ENCODE measurements at regions not wholly inside any gene's neighbourhood (a gene's known extent, or its start where the extent isn't known, plus 50 kb on each side); places are given as distances from the start of the nearest gene placed in this dataset.
A peak's percentile ranks its signal among the peaks of the same experiment; 100 is the strongest.

- Histone ChIP-seq H3K4me1 (ENCODE audit: control insufficient read depth, insufficient read depth, low read length) (no peaks in the 10 kb centered on the region), H3K27me3 (ENCODE audit: control insufficient read depth, insufficient read depth, low read length) (peaks cover 99% of the 10 kb centered on the region), H3K27ac (ENCODE audit: low read length) (no peak overlapping the region), H3K36me3 (ENCODE audit: control insufficient read depth, insufficient read depth, low read length) (no peaks in the 10 kb centered on the region), H3K4me3 (ENCODE audit: low read length) (no peak overlapping the region), H3K9me3 (ENCODE audit: control insufficient read depth, low read depth, low read length) (peaks cover 3% of the 10 kb centered on the region)
- WGBS (ENCODE audit: insufficient coverage, low lambda C conversion rate), result 25% methylated on average over 2 of the region's 12 CpGs
- no peak for DNase-seq
Measured at GRCh38 chr6:28768187-28768913, 155.4 kb downstream of the TRIM27 start.

- H3K36me3 ChIP-seq (ENCODE audit: control insufficient read depth, insufficient read depth, low read length), result no peaks in the 10 kb centered on the region
- H3K9me3 ChIP-seq (ENCODE audit: control insufficient read depth, low read depth, low read length), result no peaks in the 10 kb centered on the region
- WGBS (ENCODE audit: insufficient coverage, low lambda C conversion rate), result 7% methylated on average over 3 of the region's 20 CpGs
- no peak overlapping the region for H3K27ac ChIP-seq (ENCODE audit: low read length)
- peak in 1 of 2 donors; percentile 7 for DNase-seq
- no peaks in the 10 kb centered on the region for H3K4me1 ChIP-seq (ENCODE audit: control insufficient read depth, insufficient read depth, low read length)
- H3K27me3 ChIP-seq (ENCODE audit: control insufficient read depth, insufficient read depth, low read length), result peaks cover 99% of the 10 kb centered on the region
- no peak overlapping the region for H3K4me3 ChIP-seq (ENCODE audit: low read length)
Measured at GRCh38 chr6:28769626-28770402, 154.0 kb downstream of the TRIM27 start.

GRCh38 chr6:28770732-28771131 lies 153.1 kb downstream of the TRIM27 start:
- no peak for DNase-seq
- Histone ChIP-seq H3K9me3 (ENCODE audit: control insufficient read depth, low read depth, low read length) (no peaks in the 10 kb centered on the region), H3K27me3 (ENCODE audit: control insufficient read depth, insufficient read depth, low read length) (peaks cover 99% of the 10 kb centered on the region), H3K27ac (ENCODE audit: low read length) (no peak overlapping the region), H3K36me3 (ENCODE audit: control insufficient read depth, insufficient read depth, low read length) (no peaks in the 10 kb centered on the region), H3K4me3 (ENCODE audit: low read length) (no peak overlapping the region), H3K4me1 (ENCODE audit: control insufficient read depth, insufficient read depth, low read length) (no peaks in the 10 kb centered on the region)
- WGBS (ENCODE audit: insufficient coverage, low lambda C conversion rate), result no CpG with 5 or more reads among the region's 14 CpGs

- WGBS (ENCODE audit: insufficient coverage, low lambda C conversion rate), result no CpG with 5 or more reads among the region's 19 CpGs
- H3K4me3 ChIP-seq (ENCODE audit: low read length), result no peak overlapping the region
- no peak overlapping the region for H3K27ac ChIP-seq (ENCODE audit: low read length)
- H3K36me3 ChIP-seq (ENCODE audit: control insufficient read depth, insufficient read depth, low read length), result no peaks in the 10 kb centered on the region
- H3K4me1 ChIP-seq (ENCODE audit: control insufficient read depth, insufficient read depth, low read length), result no peaks in the 10 kb centered on the region
- peaks cover 99% of the 10 kb centered on the region for H3K27me3 ChIP-seq (ENCODE audit: control insufficient read depth, insufficient read depth, low read length)
- DNase-seq, result no peak
- H3K9me3 ChIP-seq (ENCODE audit: control insufficient read depth, low read depth, low read length), result no peaks in the 10 kb centered on the region
Measured at GRCh38 chr6:28771401-28772267, 152.2 kb downstream of the TRIM27 start.

GRCh38 chr6:28772480-28773381 lies 151.1 kb downstream of the TRIM27 start:
- H3K9me3 ChIP-seq (ENCODE audit: control insufficient read depth, low read depth, low read length), result no peaks in the 10 kb centered on the region
- no peak overlapping the region for H3K4me3 ChIP-seq (ENCODE audit: low read length)
- H3K4me1 ChIP-seq (ENCODE audit: control insufficient read depth, insufficient read depth, low read length), result no peaks in the 10 kb centered on the region
- H3K27ac ChIP-seq (ENCODE audit: low read length), result no peak overlapping the region
- H3K36me3 ChIP-seq (ENCODE audit: control insufficient read depth, insufficient read depth, low read length), result no peaks in the 10 kb centered on the region
- WGBS (ENCODE audit: insufficient coverage, low lambda C conversion rate), result 0% methylated on average over 2 of the region's 32 CpGs
- DNase-seq, result no peak
- H3K27me3 ChIP-seq (ENCODE audit: control insufficient read depth, insufficient read depth, low read length), result peaks cover 100% of the 10 kb centered on the region

- Histone ChIP-seq H3K27ac (ENCODE audit: low read length) (no peak overlapping the region), H3K36me3 (ENCODE audit: control insufficient read depth, insufficient read depth, low read length) (no peaks in the 10 kb centered on the region), H3K27me3 (ENCODE audit: control insufficient read depth, insufficient read depth, low read length) (peaks cover 97% of the 10 kb centered on the region), H3K4me1 (ENCODE audit: control insufficient read depth, insufficient read depth, low read length) (no peaks in the 10 kb centered on the region), H3K4me3 (ENCODE audit: low read length) (no peak overlapping the region), H3K9me3 (ENCODE audit: control insufficient read depth, low read depth, low read length) (no peaks in the 10 kb centered on the region)
- DNase-seq, result no peak
- 8% methylated on average over 8 of the region's 23 CpGs for WGBS (ENCODE audit: insufficient coverage, low lambda C conversion rate)
Measured at GRCh38 chr6:28774292-28775051, 149.3 kb downstream of the TRIM27 start.

GRCh38 chr6:28775052-28775376 lies 148.8 kb downstream of the TRIM27 start:
- H3K4me1 ChIP-seq (ENCODE audit: control insufficient read depth, insufficient read depth, low read length), result no peaks in the 10 kb centered on the region
- peaks cover 97% of the 10 kb centered on the region for H3K27me3 ChIP-seq (ENCODE audit: control insufficient read depth, insufficient read depth, low read length)
- no peaks in the 10 kb centered on the region for H3K36me3 ChIP-seq (ENCODE audit: control insufficient read depth, insufficient read depth, low read length)
- peaks cover 2% of the 10 kb centered on the region for H3K9me3 ChIP-seq (ENCODE audit: control insufficient read depth, low read depth, low read length)
- no peak overlapping the region for H3K27ac ChIP-seq (ENCODE audit: low read length)
- DNase-seq, result no peak
- no peak overlapping the region for H3K4me3 ChIP-seq (ENCODE audit: low read length)
- no CpG with 5 or more reads among the region's 12 CpGs for WGBS (ENCODE audit: insufficient coverage, low lambda C conversion rate)

- Histone ChIP-seq H3K27ac (ENCODE audit: low read length) (no peak overlapping the region), H3K4me3 (ENCODE audit: low read length) (no peak overlapping the region), H3K4me1 (ENCODE audit: control insufficient read depth, insufficient read depth, low read length) (no peaks in the 10 kb centered on the region), H3K27me3 (ENCODE audit: control insufficient read depth, insufficient read depth, low read length) (peaks cover 97% of the 10 kb centered on the region), H3K9me3 (ENCODE audit: control insufficient read depth, low read depth, low read length) (peaks cover 2% of the 10 kb centered on the region), H3K36me3 (ENCODE audit: control insufficient read depth, insufficient read depth, low read length) (no peaks in the 10 kb centered on the region)
- DNase-seq, result no peak
- no CpG with 5 or more reads among the region's 39 CpGs for WGBS (ENCODE audit: insufficient coverage, low lambda C conversion rate)
Measured at GRCh38 chr6:28775405-28776129, 148.2 kb downstream of the TRIM27 start.
